C4-2B (cell line): ENCODE measurements at regions not wholly inside any gene's neighbourhood (a gene's known extent, or its start where the extent isn't known, plus 50 kb on each side); places are given as distances from the start of the nearest gene placed in this dataset.

Experiments used
- ZFX ChIP-seq: fragments of 450-650 bp; IDR thresholded peaks from 2 replicates; pipeline ENCODE4 v1.6.1; 2017
- TF ChIP-seq, protein P1 (sequence below): fragments of 450-650 bp; conservative IDR thresholded peaks from 2 replicates; pipeline ENCODE4 v1.5.1; 2017; ENCODE audit warnings: mild to moderate bottlenecking

DNA sequence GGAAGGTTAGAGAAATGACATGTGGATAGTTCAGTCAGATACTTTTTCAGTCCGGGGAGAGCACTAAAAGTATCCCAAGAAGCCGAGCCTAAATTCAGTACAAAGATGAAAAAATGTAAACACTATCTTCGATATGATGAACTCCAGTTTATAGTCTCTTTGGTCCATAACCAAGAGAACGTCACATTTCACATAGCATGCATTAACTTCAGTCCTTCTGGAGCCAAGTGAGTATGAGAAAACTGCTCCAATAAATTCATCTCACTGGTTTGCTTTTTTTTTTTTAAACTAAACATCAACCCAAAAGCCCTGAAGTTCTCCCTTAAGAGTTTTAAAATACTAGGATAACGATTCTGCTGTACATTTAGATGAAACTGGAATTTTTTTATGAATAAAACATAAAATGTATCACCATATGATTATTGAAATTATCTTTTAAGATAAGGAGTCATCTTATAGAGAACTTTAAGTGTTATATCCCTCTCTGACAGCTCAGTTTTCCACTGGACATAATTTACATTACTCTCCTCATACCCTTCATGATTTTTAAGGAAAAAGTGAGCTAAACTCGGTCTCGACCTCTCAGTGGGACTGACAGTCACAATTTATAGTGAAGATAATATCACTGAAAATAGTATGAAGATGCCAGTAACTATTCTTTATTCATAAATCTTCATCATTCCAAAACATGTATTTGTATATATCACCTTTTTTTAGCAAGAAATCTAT, 841.5 kb upstream of the FLRT2 start:
- TF ChIP-seq, protein P1, sequence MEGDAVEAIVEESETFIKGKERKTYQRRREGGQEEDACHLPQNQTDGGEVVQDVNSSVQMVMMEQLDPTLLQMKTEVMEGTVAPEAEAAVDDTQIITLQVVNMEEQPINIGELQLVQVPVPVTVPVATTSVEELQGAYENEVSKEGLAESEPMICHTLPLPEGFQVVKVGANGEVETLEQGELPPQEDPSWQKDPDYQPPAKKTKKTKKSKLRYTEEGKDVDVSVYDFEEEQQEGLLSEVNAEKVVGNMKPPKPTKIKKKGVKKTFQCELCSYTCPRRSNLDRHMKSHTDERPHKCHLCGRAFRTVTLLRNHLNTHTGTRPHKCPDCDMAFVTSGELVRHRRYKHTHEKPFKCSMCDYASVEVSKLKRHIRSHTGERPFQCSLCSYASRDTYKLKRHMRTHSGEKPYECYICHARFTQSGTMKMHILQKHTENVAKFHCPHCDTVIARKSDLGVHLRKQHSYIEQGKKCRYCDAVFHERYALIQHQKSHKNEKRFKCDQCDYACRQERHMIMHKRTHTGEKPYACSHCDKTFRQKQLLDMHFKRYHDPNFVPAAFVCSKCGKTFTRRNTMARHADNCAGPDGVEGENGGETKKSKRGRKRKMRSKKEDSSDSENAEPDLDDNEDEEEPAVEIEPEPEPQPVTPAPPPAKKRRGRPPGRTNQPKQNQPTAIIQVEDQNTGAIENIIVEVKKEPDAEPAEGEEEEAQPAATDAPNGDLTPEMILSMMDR, result no peak
- TF ChIP-seq ZFX, result no peak
